ENCODE measurements at regions not wholly inside any gene's neighbourhood (a gene's known extent, or its start where the extent isn't known, plus 50 kb on each side); places are given as distances from the start of the nearest gene placed in this dataset.

DNA sequence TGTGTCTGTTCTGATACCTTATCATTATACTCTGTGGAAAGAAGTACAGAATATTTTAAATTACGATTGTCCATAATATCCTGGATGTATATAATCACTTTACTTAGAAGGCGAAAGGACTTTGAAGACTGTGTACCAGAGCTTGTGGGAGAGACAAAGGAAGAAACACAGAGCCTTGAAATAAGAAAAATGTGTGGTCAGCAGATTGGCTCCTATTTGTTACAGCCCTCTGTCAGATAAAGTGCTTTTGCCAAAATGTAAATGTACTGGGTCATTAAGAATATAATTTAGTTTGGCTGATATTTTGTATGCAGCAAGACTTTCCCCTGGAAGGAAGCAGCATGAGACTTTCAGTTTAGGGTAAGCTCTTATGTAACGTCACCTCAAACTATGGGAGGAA is 443.1 kb downstream of the CCDC85A start:
- TF ChIP-seq, protein P1, sequence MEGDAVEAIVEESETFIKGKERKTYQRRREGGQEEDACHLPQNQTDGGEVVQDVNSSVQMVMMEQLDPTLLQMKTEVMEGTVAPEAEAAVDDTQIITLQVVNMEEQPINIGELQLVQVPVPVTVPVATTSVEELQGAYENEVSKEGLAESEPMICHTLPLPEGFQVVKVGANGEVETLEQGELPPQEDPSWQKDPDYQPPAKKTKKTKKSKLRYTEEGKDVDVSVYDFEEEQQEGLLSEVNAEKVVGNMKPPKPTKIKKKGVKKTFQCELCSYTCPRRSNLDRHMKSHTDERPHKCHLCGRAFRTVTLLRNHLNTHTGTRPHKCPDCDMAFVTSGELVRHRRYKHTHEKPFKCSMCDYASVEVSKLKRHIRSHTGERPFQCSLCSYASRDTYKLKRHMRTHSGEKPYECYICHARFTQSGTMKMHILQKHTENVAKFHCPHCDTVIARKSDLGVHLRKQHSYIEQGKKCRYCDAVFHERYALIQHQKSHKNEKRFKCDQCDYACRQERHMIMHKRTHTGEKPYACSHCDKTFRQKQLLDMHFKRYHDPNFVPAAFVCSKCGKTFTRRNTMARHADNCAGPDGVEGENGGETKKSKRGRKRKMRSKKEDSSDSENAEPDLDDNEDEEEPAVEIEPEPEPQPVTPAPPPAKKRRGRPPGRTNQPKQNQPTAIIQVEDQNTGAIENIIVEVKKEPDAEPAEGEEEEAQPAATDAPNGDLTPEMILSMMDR (IDR thresholded peaks at IDR 0.05; ENCODE audit: low read length, missing control alignments): no peak
- no peak overlapping the region for H3K4me3 ChIP-seq (replicated peaks; ENCODE audit: low read depth, low read length)
- DNase-seq (ENCODE audit: low read depth): no peak

GRCh38 chr2:56630286-56630685 is 446.5 kb downstream of the CCDC85A start:
- DNase-seq (ENCODE audit: low read depth): no peak
- no peak overlapping the region for H3K4me3 ChIP-seq (replicated peaks; ENCODE audit: low read depth, low read length)
- TF ChIP-seq, protein P1 (IDR thresholded peaks at IDR 0.05; ENCODE audit: low read length, missing control alignments): no peak

GRCh38 chr2:56647997-56648396 is 464.2 kb downstream of the CCDC85A start:
- no peak overlapping the region for H3K4me3 ChIP-seq (replicated peaks; ENCODE audit: low read depth, low read length)
- no peak for DNase-seq (ENCODE audit: low read depth)
- TF ChIP-seq, protein P1 (IDR thresholded peaks at IDR 0.05; ENCODE audit: low read length, missing control alignments): no peak

GRCh38 chr2:56648802-56649201 is 465.0 kb downstream of the CCDC85A start:
- no peak overlapping the region for H3K4me3 ChIP-seq (replicated peaks; ENCODE audit: low read depth, low read length)
- TF ChIP-seq, protein P1 (IDR thresholded peaks at IDR 0.05; ENCODE audit: low read length, missing control alignments): no peak
- no peak for DNase-seq (ENCODE audit: low read depth)

DNA sequence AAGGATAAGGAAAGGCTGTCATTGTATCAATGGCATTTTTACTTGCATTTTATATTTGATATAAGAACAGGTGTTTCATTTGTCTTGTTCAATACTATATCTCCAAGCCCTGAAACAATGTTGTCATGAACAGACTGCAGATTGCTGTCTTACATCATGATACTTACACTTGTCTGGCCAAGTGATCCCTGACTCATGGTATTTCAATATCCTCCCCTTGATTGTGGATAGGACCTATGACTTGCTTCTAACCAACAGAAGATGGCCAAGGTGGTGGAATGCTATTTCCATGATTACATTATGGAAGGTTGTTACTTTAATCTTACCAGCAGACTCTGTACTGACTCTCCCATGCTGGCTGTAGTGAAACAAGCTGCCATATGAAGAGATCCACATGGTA is 471.1 kb downstream of the CCDC85A start:
- H3K4me3 ChIP-seq (replicated peaks; ENCODE audit: low read depth, low read length): no peak overlapping the region
- TF ChIP-seq, protein P1 (IDR thresholded peaks at IDR 0.05; ENCODE audit: low read length, missing control alignments): no peak
- DNase-seq (ENCODE audit: low read depth): no peak

GRCh38 chr2:56656826-56657225 is 473.0 kb downstream of the CCDC85A start:
- TF ChIP-seq, protein P1 (IDR thresholded peaks at IDR 0.05; ENCODE audit: low read length, missing control alignments): no peak
- no peak overlapping the region for H3K4me3 ChIP-seq (replicated peaks; ENCODE audit: low read depth, low read length)
- no peak for DNase-seq (ENCODE audit: low read depth)

- no peak for DNase-seq (ENCODE audit: low read depth)
- TF ChIP-seq, protein P1 (IDR thresholded peaks at IDR 0.05; ENCODE audit: low read length, missing control alignments): no peak
Observed at GRCh38 chr2:56666777-56667176, 483.0 kb downstream of the CCDC85A start.

More at GRCh38 chr2:56666777-56667176, 483.0 kb downstream of the CCDC85A start:
- H3K4me3 ChIP-seq (replicated peaks; ENCODE audit: low read depth, low read length): no peak overlapping the region

Data from fibroblast of pulmonary artery (primary cell).